ENCODE measurements at regions not wholly inside any gene's neighbourhood (a gene's known extent, or its start where the extent isn't known, plus 50 kb on each side); places are given as distances from the start of the nearest gene placed in this dataset.
A peak's percentile ranks its signal among the peaks of the same experiment; 100 is the strongest.

- DNase-seq (ENCODE audit: low spot score) = no peak
- Mint-ChIP-seq H3K27ac (ENCODE audit: unreplicated experiment) (no peak overlapping the region), H3K4me3 (ENCODE audit: unreplicated experiment) (no peak overlapping the region), H3K4me1 (ENCODE audit: low read depth) (peaks cover 9% of the 10 kb centered on the region), H3K36me3 (ENCODE audit: low read depth) (no peaks in the 10 kb centered on the region), H3K9me3 (ENCODE audit: low read depth) (no peaks in the 10 kb centered on the region), H3K27me3 (ENCODE audit: low read depth) (peaks cover 13% of the 10 kb centered on the region)
- peak; percentile 19 for TF ChIP-seq CTCF (IDR thresholded peaks at IDR 0.05)
Observed at GRCh38 chr7:98755138-98755898, 114.5 kb downstream of the TMEM130 start.

- no peaks in the 10 kb centered on the region for H3K9me3 Mint-ChIP-seq (ENCODE audit: low read depth)
- no peak overlapping the region for H3K4me3 Mint-ChIP-seq (ENCODE audit: unreplicated experiment)
- no peak for DNase-seq (ENCODE audit: low spot score)
- peaks cover 25% of the 10 kb centered on the region for H3K27me3 Mint-ChIP-seq (ENCODE audit: low read depth)
- TF ChIP-seq CTCF (IDR thresholded peaks at IDR 0.05) = no peak
- peaks cover 13% of the 10 kb centered on the region for H3K4me1 Mint-ChIP-seq (ENCODE audit: low read depth)
- no peak overlapping the region for H3K27ac Mint-ChIP-seq (ENCODE audit: unreplicated experiment)
- H3K36me3 Mint-ChIP-seq (ENCODE audit: low read depth) = no peaks in the 10 kb centered on the region
Observed at GRCh38 chr7:98758157-98758556, 111.7 kb downstream of the TMEM130 start.

- no peak for TF ChIP-seq CTCF (IDR thresholded peaks at IDR 0.05)
- Mint-ChIP-seq H3K27me3 (ENCODE audit: low read depth) (peaks cover 27% of the 10 kb centered on the region), H3K27ac (ENCODE audit: unreplicated experiment) (peak overlapping the region; percentile 27)
Observed at GRCh38 chr7:98760201-98760651, 109.6 kb downstream of the TMEM130 start.

GRCh38 chr7:98761225-98761624 is 108.6 kb downstream of the TMEM130 start:
- no peak overlapping the region for H3K4me3 Mint-ChIP-seq (ENCODE audit: unreplicated experiment)
- peaks cover 19% of the 10 kb centered on the region for H3K27me3 Mint-ChIP-seq (ENCODE audit: low read depth)
- H3K27ac Mint-ChIP-seq (ENCODE audit: unreplicated experiment) = no peak overlapping the region
- DNase-seq (ENCODE audit: low spot score) = no peak
- TF ChIP-seq CTCF (IDR thresholded peaks at IDR 0.05) = no peak
- H3K4me1 Mint-ChIP-seq (ENCODE audit: low read depth) = peaks cover 13% of the 10 kb centered on the region
- H3K9me3 Mint-ChIP-seq (ENCODE audit: low read depth) = no peaks in the 10 kb centered on the region
- no peaks in the 10 kb centered on the region for H3K36me3 Mint-ChIP-seq (ENCODE audit: low read depth)

More at GRCh38 chr7:98760201-98760651, 109.6 kb downstream of the TMEM130 start:
- no peak for DNase-seq (ENCODE audit: low spot score)
- no peaks in the 10 kb centered on the region for H3K36me3 Mint-ChIP-seq (ENCODE audit: low read depth)
- peaks cover 13% of the 10 kb centered on the region for H3K4me1 Mint-ChIP-seq (ENCODE audit: low read depth)
- no peak overlapping the region for H3K4me3 Mint-ChIP-seq (ENCODE audit: unreplicated experiment)
- H3K9me3 Mint-ChIP-seq (ENCODE audit: low read depth) = no peaks in the 10 kb centered on the region

GRCh38 chr7:98762620-98763019 is 107.2 kb downstream of the TMEM130 start:
- no peaks in the 10 kb centered on the region for H3K9me3 Mint-ChIP-seq (ENCODE audit: low read depth)
- H3K27ac Mint-ChIP-seq (ENCODE audit: unreplicated experiment) = no peak overlapping the region
- TF ChIP-seq CTCF (IDR thresholded peaks at IDR 0.05) = no peak

More at GRCh38 chr7:98762620-98763019, 107.2 kb downstream of the TMEM130 start:
- no peak for DNase-seq (ENCODE audit: low spot score)
- no peak overlapping the region for H3K4me3 Mint-ChIP-seq (ENCODE audit: unreplicated experiment)
- no peaks in the 10 kb centered on the region for H3K36me3 Mint-ChIP-seq (ENCODE audit: low read depth)
- H3K27me3 Mint-ChIP-seq (ENCODE audit: low read depth) = peaks cover 17% of the 10 kb centered on the region
- H3K4me1 Mint-ChIP-seq (ENCODE audit: low read depth) = peaks cover 13% of the 10 kb centered on the region
